ENCODE measurements at regions not wholly inside any gene's neighbourhood (a gene's known extent, or its start where the extent isn't known, plus 50 kb on each side); places are given as distances from the start of the nearest gene placed in this dataset.

DNA sequence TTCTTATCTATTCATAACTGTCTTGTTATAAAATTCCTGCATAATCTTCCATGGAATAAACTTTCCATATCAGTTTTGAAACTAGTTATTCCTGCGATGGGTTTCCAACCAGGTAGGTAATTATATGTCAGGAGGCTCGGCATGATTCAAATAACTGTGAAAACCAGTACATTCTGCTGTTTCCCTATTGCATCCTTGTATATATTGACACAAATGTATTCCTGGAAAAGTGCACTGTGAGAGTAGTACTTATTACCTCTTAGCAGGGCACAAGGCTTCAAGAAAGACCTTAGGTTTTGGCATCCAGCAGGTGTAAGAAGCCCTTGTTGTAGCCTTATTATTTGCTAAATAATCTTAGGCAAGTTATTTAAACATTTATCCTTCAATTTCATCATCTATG is 1131.3 kb upstream of the ATXN8OS start:
- TF ChIP-seq ZEB2 (IDR thresholded peaks at IDR 0.05) (no peak), CCNT2 (IDR thresholded peaks at IDR 0.05; ENCODE audit: borderline replicate concordance, extremely low read depth, insufficient read length, low read depth, low read length) (no peak), NR3C1 (CRISPR knock-in tag; IDR thresholded peaks at IDR 0.05) (no peak), ZFPM2 (CRISPR knock-in tag; IDR thresholded peaks at IDR 0.05) (no peak), HNRNPLL (IDR thresholded peaks at IDR 0.05; ENCODE audit: low read depth, low read length, poor library complexity, severe bottlenecking) (no peak), RFX5 (IDR thresholded peaks at IDR 0.05; ENCODE audit: low read depth, low read length) (no peak), ZNF77 (CRISPR knock-in tag; IDR thresholded peaks at IDR 0.05) (no peak), ZNF263 (CRISPR knock-in tag; IDR thresholded peaks at IDR 0.05; ENCODE audit: borderline replicate concordance) (no peak), RUNX1 (IDR thresholded peaks at IDR 0.05; ENCODE audit: low read depth) (no peak), ELF1 (tag; IDR thresholded peaks at IDR 0.05) (no peak), ZNF174 (CRISPR knock-in tag; IDR thresholded peaks at IDR 0.05) (no peak), ZFP30 (CRISPR knock-in tag; IDR thresholded peaks at IDR 0.05; ENCODE audit: borderline replicate concordance) (no peak), ZNF780A (CRISPR knock-in tag; IDR thresholded peaks at IDR 0.05) (no peak), POLR2AphosphoS2 (IDR thresholded peaks at IDR 0.05; ENCODE audit: low read length) (no peak), TAL1 (IDR thresholded peaks at IDR 0.05) (no peak)
- TF ChIP-seq, protein P1, sequence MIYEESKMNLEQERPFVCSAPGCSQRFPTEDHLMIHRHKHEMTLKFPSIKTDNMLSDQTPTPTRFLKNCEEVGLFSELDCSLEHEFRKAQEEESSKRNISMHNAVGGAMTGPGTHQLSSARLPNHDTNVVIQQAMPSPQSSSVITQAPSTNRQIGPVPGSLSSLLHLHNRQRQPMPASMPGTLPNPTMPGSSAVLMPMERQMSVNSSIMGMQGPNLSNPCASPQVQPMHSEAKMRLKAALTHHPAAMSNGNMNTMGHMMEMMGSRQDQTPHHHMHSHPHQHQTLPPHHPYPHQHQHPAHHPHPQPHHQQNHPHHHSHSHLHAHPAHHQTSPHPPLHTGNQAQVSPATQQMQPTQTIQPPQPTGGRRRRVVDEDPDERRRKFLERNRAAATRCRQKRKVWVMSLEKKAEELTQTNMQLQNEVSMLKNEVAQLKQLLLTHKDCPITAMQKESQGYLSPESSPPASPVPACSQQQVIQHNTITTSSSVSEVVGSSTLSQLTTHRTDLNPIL (CRISPR knock-in tag; IDR thresholded peaks at IDR 0.05) = no peak
- TF ChIP-seq, protein P2, sequence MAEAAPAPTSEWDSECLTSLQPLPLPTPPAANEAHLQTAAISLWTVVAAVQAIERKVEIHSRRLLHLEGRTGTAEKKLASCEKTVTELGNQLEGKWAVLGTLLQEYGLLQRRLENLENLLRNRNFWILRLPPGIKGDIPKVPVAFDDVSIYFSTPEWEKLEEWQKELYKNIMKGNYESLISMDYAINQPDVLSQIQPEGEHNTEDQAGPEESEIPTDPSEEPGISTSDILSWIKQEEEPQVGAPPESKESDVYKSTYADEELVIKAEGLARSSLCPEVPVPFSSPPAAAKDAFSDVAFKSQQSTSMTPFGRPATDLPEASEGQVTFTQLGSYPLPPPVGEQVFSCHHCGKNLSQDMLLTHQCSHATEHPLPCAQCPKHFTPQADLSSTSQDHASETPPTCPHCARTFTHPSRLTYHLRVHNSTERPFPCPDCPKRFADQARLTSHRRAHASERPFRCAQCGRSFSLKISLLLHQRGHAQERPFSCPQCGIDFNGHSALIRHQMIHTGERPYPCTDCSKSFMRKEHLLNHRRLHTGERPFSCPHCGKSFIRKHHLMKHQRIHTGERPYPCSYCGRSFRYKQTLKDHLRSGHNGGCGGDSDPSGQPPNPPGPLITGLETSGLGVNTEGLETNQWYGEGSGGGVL (CRISPR knock-in tag; IDR thresholded peaks at IDR 0.05) = no peak
- TF ChIP-seq, protein P3, sequence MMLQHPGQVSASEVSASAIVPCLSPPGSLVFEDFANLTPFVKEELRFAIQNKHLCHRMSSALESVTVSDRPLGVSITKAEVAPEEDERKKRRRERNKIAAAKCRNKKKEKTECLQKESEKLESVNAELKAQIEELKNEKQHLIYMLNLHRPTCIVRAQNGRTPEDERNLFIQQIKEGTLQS (IDR thresholded peaks at IDR 0.05) = no peak
- TF ChIP-seq, protein P3 (CRISPR knock-in tag; conservative IDR thresholded peaks at IDR 0.05) = no peak
- TF ChIP-seq, protein P4, sequence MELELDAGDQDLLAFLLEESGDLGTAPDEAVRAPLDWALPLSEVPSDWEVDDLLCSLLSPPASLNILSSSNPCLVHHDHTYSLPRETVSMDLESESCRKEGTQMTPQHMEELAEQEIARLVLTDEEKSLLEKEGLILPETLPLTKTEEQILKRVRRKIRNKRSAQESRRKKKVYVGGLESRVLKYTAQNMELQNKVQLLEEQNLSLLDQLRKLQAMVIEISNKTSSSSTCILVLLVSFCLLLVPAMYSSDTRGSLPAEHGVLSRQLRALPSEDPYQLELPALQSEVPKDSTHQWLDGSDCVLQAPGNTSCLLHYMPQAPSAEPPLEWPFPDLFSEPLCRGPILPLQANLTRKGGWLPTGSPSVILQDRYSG (tag; conservative IDR thresholded peaks at IDR 0.05; ENCODE audit: low read depth) = no peak
- WGBS (ENCODE audit: insufficient coverage, low coverage, missing lambda C conversion rate) = 0% methylated on average over 2 of the region's 2 CpGs
- DNase-seq (ENCODE audit: extremely low read depth in 1 of 4, low spot score in 3 of 4) (no peak), ATAC-seq (no peak), FAIRE-seq (no peak)
- no peaks in the 10 kb centered on the region for H3K79me2 ChIP-seq (ENCODE audit: control insufficient read depth, insufficient read depth, low read length)
- H3K4me2 ChIP-seq (ENCODE audit: insufficient read depth, low read length) = no peak overlapping the region
- no peaks in the 10 kb centered on the region for H3K9me3 ChIP-seq (replicated peaks; ENCODE audit: control insufficient read depth, insufficient read depth, low read depth, low read length)
- no peaks in the 10 kb centered on the region for H3K36me3 ChIP-seq (ENCODE audit: control insufficient read depth, insufficient read depth, low read length)
- H3K27ac ChIP-seq (ENCODE audit: extremely low read depth, low read depth, low read length) = no peak overlapping the region
- in situ Hi-C loops (cut with MboI) (no loop called here), intact Hi-C loops (cut with micrococcal nuclease) (no loop called here)
- no peak overlapping the region for H3K9ac ChIP-seq (ENCODE audit: insufficient read depth in 1 of 2, low read depth in 2 of 2, low read length in 2 of 2)
- H3K9me1 ChIP-seq (ENCODE audit: control insufficient read depth, insufficient read depth, low read length) = no peaks in the 10 kb centered on the region
- no peak overlapping the region for H2AFZ ChIP-seq (ENCODE audit: low read depth, low read length)
- no peaks in the 10 kb centered on the region for H3K27me3 ChIP-seq (ENCODE audit: control insufficient read depth in 2 of 2, insufficient read depth in 2 of 2, low read length in 2 of 2)
- ChIA-PET CTCF (ENCODE audit: low intra/inter-chr PET ratio) (no interaction called here), POLR2A (no interaction called here)
- H3K4me1 ChIP-seq (replicated peaks in 1 of 2; ENCODE audit: control insufficient read depth in 2 of 2, insufficient read depth in 2 of 2, low read length in 2 of 2) = no peaks in the 10 kb centered on the region
- no peaks in the 10 kb centered on the region for H4K20me1 ChIP-seq (replicated peaks; ENCODE audit: control insufficient read depth, insufficient read depth, low read length)
- no TSS peak for BruUV-seq (replicated peaks)
- no peak overlapping the region for H3K4me3 ChIP-seq

Data from K562 (cell line).